Fibroblast of lung (primary cell): ENCODE measurements at regions not wholly inside any gene's neighbourhood (a gene's known extent, or its start where the extent isn't known, plus 50 kb on each side); places are given as distances from the start of the nearest gene placed in this dataset.

Experiments
- CTCF ChIP-seq, 2 donors: IDR thresholded peaks in 1 of 2; conservative IDR thresholded peaks in 1 of 2; 1 replicate in 1 of 2; 2 replicates in 1 of 2; pipeline ENCODE4 v1.5.1; 2011 to 2012; ENCODE audit warnings: low read length in 2 of 2, control low read depth in 1 of 2, inconsistent platforms in 1 of 2, low read depth in 1 of 2, mild to moderate bottlenecking in 1 of 2
- EZH2 ChIP-seq: IDR thresholded peaks from 2 replicates; pipeline ENCODE4 v1.5.1; 2012; ENCODE audit warnings: low read length, control low read depth, mild to moderate bottlenecking; ENCODE audit errors: missing control alignments

- no peak for TF ChIP-seq EZH2
- TF ChIP-seq CTCF (conservative IDR thresholded peaks at IDR 0.05 in 1 of 2, IDR thresholded peaks at IDR 0.05 in 1 of 2; ENCODE audit: low read depth in 1 of 2, low read length in 2 of 2), result no peak
Observed at GRCh38 chr16:80063713-80064069, 463.2 kb upstream of the MAF start.
